ENCODE measurements at regions not wholly inside any gene's neighbourhood (a gene's known extent, or its start where the extent isn't known, plus 50 kb on each side); places are given as distances from the start of the nearest gene placed in this dataset.

DNA sequence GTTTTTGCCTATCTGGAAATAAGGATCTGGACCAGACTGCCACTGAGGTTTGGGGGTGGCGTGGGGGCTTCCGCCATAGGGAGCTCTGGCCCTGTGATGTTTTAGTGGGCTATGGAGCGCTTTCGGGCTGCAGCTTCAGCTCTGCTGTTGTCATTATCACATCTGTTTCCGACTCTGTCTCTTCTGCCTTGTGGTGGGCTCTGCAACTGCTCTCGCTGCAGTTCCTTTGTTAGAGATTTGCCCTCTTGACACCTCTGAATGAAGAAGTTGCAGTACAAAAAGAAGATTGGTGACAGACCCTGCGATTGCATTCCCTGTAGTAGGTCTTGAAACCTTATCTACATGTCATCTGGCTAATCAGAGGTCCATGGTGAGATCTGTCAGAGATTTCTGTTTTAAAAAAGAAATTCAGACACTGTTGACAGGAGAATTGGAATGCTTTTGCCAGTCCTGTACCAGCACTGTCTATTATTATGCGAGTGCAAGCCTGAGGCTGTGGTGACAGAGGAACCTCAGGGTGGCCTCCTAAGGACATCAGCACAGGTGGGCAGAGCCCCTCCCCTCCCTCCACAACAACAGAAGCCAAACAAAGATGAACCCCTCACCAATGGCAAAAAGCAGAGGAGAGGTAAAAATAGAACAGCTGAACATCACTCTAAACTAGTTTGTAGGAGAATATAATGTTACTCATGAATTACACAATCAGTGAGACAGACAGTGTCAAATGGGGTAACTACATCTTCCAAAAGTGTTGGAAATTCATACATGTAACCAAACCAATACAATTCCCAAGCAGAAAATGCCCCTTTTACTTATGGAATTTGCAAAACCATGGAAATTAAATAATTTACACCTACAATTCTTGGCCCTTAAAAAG, 63.5 kb upstream of the DEFB112 start:
- no peak for DNase-seq
- no peak overlapping the region for H2AFZ ChIP-seq (ENCODE audit: low read depth)
- no peak overlapping the region for H3K4me3 ChIP-seq (ENCODE audit: low read depth in 2 of 2, low read length in 1 of 2)
- H3K27me3 ChIP-seq (ENCODE audit: insufficient read depth) = no peaks in the 10 kb centered on the region
- H3K36me3 ChIP-seq (replicated peaks in 1 of 2; ENCODE audit: control insufficient read depth in 1 of 2, insufficient read depth in 2 of 2, low read length in 1 of 2) = no peaks in the 10 kb centered on the region
- TF ChIP-seq YY1 (IDR thresholded peaks at IDR 0.05; ENCODE audit: low read depth) (no peak), RAD21 (IDR thresholded peaks at IDR 0.05; ENCODE audit: low read length) (no peak), MXI1 (IDR thresholded peaks at IDR 0.05; ENCODE audit: low read depth, low read length) (no peak), NFIC (IDR thresholded peaks at IDR 0.05; ENCODE audit: borderline replicate concordance) (no peak), REST (IDR thresholded peaks at IDR 0.05; ENCODE audit: low read depth, low read length) (no peak), RCOR1 (IDR thresholded peaks at IDR 0.05; ENCODE audit: low read length) (no peak), ZBTB33 (IDR thresholded peaks at IDR 0.05; ENCODE audit: borderline replicate concordance, low read depth) (no peak), JUND (IDR thresholded peaks at IDR 0.05) (no peak), FOSL2 (IDR thresholded peaks at IDR 0.05; ENCODE audit: borderline replicate concordance, low read depth) (no peak), FOXM1 (IDR thresholded peaks at IDR 0.05; ENCODE audit: low read depth) (no peak), EP300 (IDR thresholded peaks at IDR 0.05; ENCODE audit: borderline replicate concordance in 1 of 2, low read depth in 1 of 2, low read length in 1 of 2) (no peak), EZH2phosphoT487 (IDR thresholded peaks at IDR 0.05; ENCODE audit: borderline replicate concordance, low read depth) (no peak)
- TF ChIP-seq, protein P1, sequence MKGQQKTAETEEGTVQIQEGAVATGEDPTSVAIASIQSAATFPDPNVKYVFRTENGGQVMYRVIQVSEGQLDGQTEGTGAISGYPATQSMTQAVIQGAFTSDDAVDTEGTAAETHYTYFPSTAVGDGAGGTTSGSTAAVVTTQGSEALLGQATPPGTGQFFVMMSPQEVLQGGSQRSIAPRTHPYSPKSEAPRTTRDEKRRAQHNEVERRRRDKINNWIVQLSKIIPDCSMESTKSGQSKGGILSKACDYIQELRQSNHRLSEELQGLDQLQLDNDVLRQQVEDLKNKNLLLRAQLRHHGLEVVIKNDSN (IDR thresholded peaks at IDR 0.05; ENCODE audit: borderline replicate concordance, low read depth) = no peak
- TF ChIP-seq, protein P2, sequence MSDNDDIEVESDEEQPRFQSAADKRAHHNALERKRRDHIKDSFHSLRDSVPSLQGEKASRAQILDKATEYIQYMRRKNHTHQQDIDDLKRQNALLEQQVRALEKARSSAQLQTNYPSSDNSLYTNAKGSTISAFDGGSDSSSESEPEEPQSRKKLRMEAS (IDR thresholded peaks at IDR 0.05; ENCODE audit: low read depth) = no peak
- H3K9me3 ChIP-seq = no peaks in the 10 kb centered on the region
- H3K27ac ChIP-seq (ENCODE audit: low read depth in 2 of 2, low read length in 1 of 2) = no peak overlapping the region
- POLR2A ChIA-PET = no interaction called here
- no peaks in the 10 kb centered on the region for H3K79me2 ChIP-seq (ENCODE audit: insufficient read depth)
- H3K4me1 ChIP-seq (ENCODE audit: control insufficient read depth in 1 of 2, insufficient read depth in 2 of 2, low read depth in 1 of 2, low read length in 1 of 2) = no peaks in the 10 kb centered on the region
- 61% methylated on average over 8 of the region's 8 CpGs for WGBS (ENCODE audit: low lambda C conversion rate)
- H3K4me2 ChIP-seq = no peak overlapping the region
- H4K20me1 ChIP-seq (ENCODE audit: insufficient read depth) = no peaks in the 10 kb centered on the region
- no peaks in the 10 kb centered on the region for H3K9me2 ChIP-seq
- no peak overlapping the region for H3K9ac ChIP-seq
- CTCF ChIA-PET = interaction anchor here (0.7 kb wide), 1 partner anchor 15 kb away, joined by 3 read pairs; no protein-coding TSS in a partner anchor
- no peaks in the 10 kb centered on the region for H3F3A ChIP-seq (replicated peaks; ENCODE audit: insufficient read depth)
